ENCODE measurements at regions not wholly inside any gene's neighbourhood (a gene's known extent, or its start where the extent isn't known, plus 50 kb on each side); places are given as distances from the start of the nearest gene placed in this dataset.

DNA sequence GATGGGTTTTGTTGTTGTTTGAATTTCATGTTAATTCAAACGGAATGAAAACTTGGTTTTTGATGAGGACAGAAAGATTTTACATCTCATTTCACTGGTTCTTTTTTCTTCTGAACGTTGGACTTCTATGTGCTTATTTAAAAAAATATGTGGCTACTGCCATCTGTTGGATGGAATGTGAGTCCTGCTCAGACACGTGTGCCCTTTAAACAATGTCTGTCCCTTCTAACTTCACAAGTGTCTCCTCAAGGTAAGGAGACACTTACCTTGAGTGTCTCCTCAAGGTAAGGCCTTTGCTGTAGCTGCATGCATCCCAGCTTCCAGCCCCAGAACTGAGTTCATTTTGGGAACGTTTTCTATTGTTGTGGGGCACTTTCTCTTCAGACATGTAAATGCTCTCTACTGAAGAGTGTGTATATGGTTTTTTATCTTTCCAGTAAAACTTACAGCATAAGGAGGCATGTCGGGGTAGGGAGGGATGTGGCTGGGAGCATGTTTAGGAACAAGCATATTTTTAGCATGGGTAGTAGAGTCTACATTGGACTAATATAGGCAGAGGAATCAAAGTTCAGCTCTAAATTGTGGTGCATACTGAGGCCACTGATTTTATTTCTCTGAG lies 63.1 kb upstream of the UBE3A start:
- no peak for DNase-seq

DNA sequence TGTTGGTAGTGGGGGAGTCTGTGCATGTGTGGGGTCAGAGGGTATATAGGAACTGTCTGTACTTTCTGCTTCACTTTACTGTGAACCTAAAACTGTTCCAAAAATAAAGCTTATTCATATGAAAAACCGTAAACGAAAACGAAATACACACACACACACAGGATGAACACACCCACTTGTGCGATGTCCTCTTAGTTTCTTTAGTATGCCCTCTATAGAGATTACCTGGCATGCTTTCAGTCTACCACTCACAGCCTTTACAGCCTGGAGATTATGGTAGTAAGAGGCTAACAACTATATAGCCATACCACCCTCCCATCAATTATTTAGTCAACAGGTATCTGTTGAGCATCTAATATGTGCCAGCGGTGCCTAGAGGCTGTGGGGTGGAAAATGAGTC lies 60.0 kb upstream of the UBE3A start:
- DNase-seq: no peak

DNA sequence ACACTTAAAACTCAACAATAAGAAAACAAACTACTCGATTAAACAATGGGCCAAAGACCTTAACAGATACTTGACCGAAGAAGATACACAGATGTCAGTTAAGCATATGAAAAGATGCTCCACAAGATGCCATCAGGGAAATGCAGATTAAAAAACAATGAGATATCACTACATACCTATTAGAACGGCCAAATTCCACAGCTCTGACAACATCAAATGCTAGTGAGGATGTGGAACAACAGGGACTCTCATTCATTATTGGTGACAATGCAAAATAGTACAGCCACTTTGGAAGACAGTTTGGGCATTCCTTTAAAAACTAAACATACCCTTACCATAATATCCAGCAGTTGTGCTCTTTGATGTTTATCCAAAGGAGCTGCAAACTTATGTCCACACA lies 59.1 kb upstream of the UBE3A start:
- no peak for DNase-seq

DNA sequence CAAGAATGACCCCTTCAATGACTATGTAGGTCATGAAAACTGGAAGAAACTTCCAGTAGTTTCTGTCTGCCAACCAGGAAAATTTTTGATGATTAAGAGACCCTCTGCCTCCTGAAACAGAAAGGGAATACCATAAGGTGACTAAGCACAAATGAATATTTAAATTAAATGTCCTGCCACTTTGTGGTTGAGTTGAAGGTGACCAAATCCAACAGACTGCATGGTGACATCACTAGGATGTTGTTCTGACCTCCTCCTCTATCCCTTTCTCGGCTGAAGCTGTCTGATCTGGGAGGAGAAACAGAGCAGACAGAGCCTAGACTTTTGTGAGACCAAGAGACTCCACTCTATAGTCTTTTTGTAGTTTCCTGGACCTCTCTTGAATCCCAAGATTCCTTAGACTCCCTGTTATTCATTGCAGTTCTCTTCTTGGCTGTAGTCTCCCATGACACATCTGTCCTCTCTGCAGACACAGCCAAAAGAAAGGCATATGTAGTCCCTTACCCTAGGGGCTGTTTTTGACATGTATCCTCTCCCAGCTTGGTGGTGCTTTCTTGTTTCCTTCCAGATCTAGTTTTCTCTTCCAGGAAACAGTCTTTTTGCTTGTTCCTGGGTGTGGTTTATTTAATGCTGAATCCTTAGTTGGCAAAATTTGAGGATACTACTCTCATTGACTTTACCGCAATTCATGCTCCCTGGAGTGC lies 55.2 kb upstream of the UBE3A start:
- no peak for DNase-seq

DNA sequence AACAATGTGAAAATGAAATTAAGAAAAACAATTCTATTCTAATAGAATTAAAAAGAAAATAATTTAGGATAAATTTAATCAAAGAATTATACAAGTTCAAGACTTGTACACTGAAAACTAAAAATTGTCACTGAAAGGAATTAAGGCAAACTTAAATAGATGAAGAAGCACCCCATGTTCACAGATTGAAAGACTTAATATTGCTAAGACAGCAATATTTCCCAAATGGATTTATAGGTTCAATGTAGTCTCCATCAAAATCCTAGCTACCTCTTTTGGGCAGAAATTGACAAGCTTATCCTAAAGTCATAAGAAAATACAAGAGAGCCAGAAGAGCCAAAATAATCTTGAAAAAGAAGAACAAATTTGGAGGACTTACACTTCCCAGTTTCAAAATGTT lies 53.5 kb upstream of the UBE3A start:
- no peak for DNase-seq

All from islet precursor cell (in vitro differentiated cells).